Breast epithelium (tissue), 4 donors: ENCODE measurements at regions not wholly inside any gene's neighbourhood (a gene's known extent, or its start where the extent isn't known, plus 50 kb on each side); places are given as distances from the start of the nearest gene placed in this dataset.

Experiments used
- DNase-seq, 2 donors: peaks; one replicate each; pipeline ENCODE4 v3.0.0-alpha.2; 2019; ENCODE audit warnings: low spot score in 2 of 2
- H3K27ac ChIP-seq, 2 donors: fragments of 200-600 bp; sonication (generic) in 1 of 2; one replicate each; pipeline ENCODE4 v1.5.1; 2016 to 2019; ENCODE audit warnings: mild to moderate bottlenecking in 1 of 2
- H3K27me3 ChIP-seq, 2 donors: fragments of 200-600 bp; sonication (generic) in 1 of 2; one replicate each; pipeline versions ENCODE4 v1.5.1 to v1.6.0; 2017 to 2019; ENCODE audit warnings: control low read depth in 1 of 2, mild to moderate bottlenecking in 1 of 2
- H3K36me3 ChIP-seq: fragments of 200-600 bp; one replicate; pipeline ENCODE4 v1.5.1; 2019
- H3K4me1 ChIP-seq, 2 donors: fragments of 200-600 bp; sonication (generic); one replicate each; pipeline ENCODE4 v1.5.1; 2016 to 2019; ENCODE audit warnings: control low read depth in 1 of 2
- H3K4me3 ChIP-seq, 3 donors: fragments of 200-600 bp; sonication (generic); 1 replicate in 2 of 3; 2 replicates in 1 of 3; pipeline ENCODE4 v1.5.1; 2016 to 2019; ENCODE audit warnings: mild to moderate bottlenecking in 3 of 3, moderate library complexity in 2 of 3
- H3K9me3 ChIP-seq, 2 donors: fragments of 200-600 bp; sonication (generic) in 1 of 2; one replicate each; pipeline ENCODE4 v1.5.1; 2016 to 2019; ENCODE audit warnings: control low read depth in 1 of 2
- CTCF ChIP-seq, 3 donors: fragments of 450-650 bp; IDR thresholded peaks; one replicate each; pipeline ENCODE4 v1.5.1; 2016 to 2017; ENCODE audit warnings: antibody characterized with exemption in 3 of 3, mild to moderate bottlenecking in 3 of 3, moderate library complexity in 3 of 3
- POLR2A ChIP-seq: fragments of 450-650 bp; IDR thresholded peaks from one replicate; pipeline ENCODE4 v1.6.1; 2016; ENCODE audit warnings: antibody characterized with exemption, mild to moderate bottlenecking, moderate library complexity
- POLR2AphosphoS5 ChIP-seq, 3 donors: sonication (generic); formaldehyde crosslinking; IDR thresholded peaks; one replicate each; pipeline ENCODE4 v1.6.1; 2017; ENCODE audit warnings: antibody characterized with exemption in 3 of 3
- intact Hi-C: fragments of 100-400 bp; cut with DNase I; formaldehyde crosslinking; loops from one replicate; pipeline ENCODE4 v1.15.1; 2023; ENCODE audit warnings: low total_unique reads

- H3K4me1 ChIP-seq, result no peaks in the 10 kb centered on the region
- DNase-seq, result no peak
- TF ChIP-seq POLR2A (no peak), POLR2AphosphoS5 (IDR thresholded peaks at IDR 0.05) (no peak), CTCF (IDR thresholded peaks at IDR 0.05) (no peak)
- no peak overlapping the region for H3K4me3 ChIP-seq
- no peak overlapping the region for H3K27ac ChIP-seq
- intact Hi-C loops, result no loop called here
- H3K27me3 ChIP-seq, result no peaks in the 10 kb centered on the region
- H3K9me3 ChIP-seq, result no peaks in the 10 kb centered on the region
- H3K36me3 ChIP-seq, result no peaks in the 10 kb centered on the region
These were observed 287.9 kb downstream of the CXXC4 start for GRCh38 chr4:104206784-104207183.

- H3K27me3 ChIP-seq, result no peaks in the 10 kb centered on the region
- DNase-seq, result no peak
- TF ChIP-seq POLR2AphosphoS5 (IDR thresholded peaks at IDR 0.05) (no peak), POLR2A (no peak), CTCF (IDR thresholded peaks at IDR 0.05) (no peak)
- H3K9me3 ChIP-seq, result no peaks in the 10 kb centered on the region
- intact Hi-C loops, result no loop called here
- no peak overlapping the region for H3K27ac ChIP-seq
- H3K4me3 ChIP-seq, result no peak overlapping the region
- no peaks in the 10 kb centered on the region for H3K4me1 ChIP-seq
- H3K36me3 ChIP-seq, result no peaks in the 10 kb centered on the region
These were observed 289.6 kb downstream of the CXXC4 start for GRCh38 chr4:104205116-104205515.

- TF ChIP-seq POLR2A, result no peak
- no peak for TF ChIP-seq CTCF (IDR thresholded peaks at IDR 0.05)
- no peak for TF ChIP-seq POLR2AphosphoS5 (IDR thresholded peaks at IDR 0.05)
- Histone ChIP-seq H3K27ac (no peak overlapping the region), H3K9me3 (no peaks in the 10 kb centered on the region), H3K4me3 (no peak overlapping the region), H3K36me3 (no peaks in the 10 kb centered on the region), H3K4me1 (no peaks in the 10 kb centered on the region), H3K27me3 (no peaks in the 10 kb centered on the region)
- intact Hi-C loops, result no loop called here
- no peak for DNase-seq
These were observed 306.4 kb downstream of the CXXC4 start for GRCh38 chr4:104188301-104188700.

- H3K27ac ChIP-seq, result no peak overlapping the region
- intact Hi-C loops, result no loop called here
- no peak for TF ChIP-seq POLR2AphosphoS5 (IDR thresholded peaks at IDR 0.05)
- TF ChIP-seq POLR2A, result no peak
- no peak for TF ChIP-seq CTCF (IDR thresholded peaks at IDR 0.05)
- no peak for DNase-seq
- H3K36me3 ChIP-seq, result no peaks in the 10 kb centered on the region
- no peaks in the 10 kb centered on the region for H3K4me1 ChIP-seq
- no peaks in the 10 kb centered on the region for H3K27me3 ChIP-seq
- H3K4me3 ChIP-seq, result no peak overlapping the region
- H3K9me3 ChIP-seq, result no peaks in the 10 kb centered on the region
These were observed 325.3 kb downstream of the CXXC4 start for GRCh38 chr4:104169437-104169836.

- Histone ChIP-seq H3K27ac (no peak overlapping the region), H3K4me3 (no peak overlapping the region), H3K27me3 (no peaks in the 10 kb centered on the region), H3K9me3 (no peaks in the 10 kb centered on the region), H3K4me1 (no peaks in the 10 kb centered on the region), H3K36me3 (no peaks in the 10 kb centered on the region)
- intact Hi-C loops, result no loop called here
- DNase-seq, result no peak
- TF ChIP-seq CTCF (IDR thresholded peaks at IDR 0.05) (no peak), POLR2AphosphoS5 (IDR thresholded peaks at IDR 0.05) (no peak), POLR2A (no peak)
These were observed 327.9 kb downstream of the CXXC4 start for GRCh38 chr4:104166749-104167148.
